Esophagus muscularis mucosa (tissue), 3 donors: ENCODE measurements at regions not wholly inside any gene's neighbourhood (a gene's known extent, or its start where the extent isn't known, plus 50 kb on each side); places are given as distances from the start of the nearest gene placed in this dataset.

ENCODE experiments used
- POLR2AphosphoS5 ChIP-seq, 2 donors: sonication (generic); formaldehyde crosslinking; IDR thresholded peaks; one replicate each; pipeline ENCODE4 v1.6.1; 2017; ENCODE audit warnings: antibody characterized with exemption in 2 of 2
- TF ChIP-seq, protein P1 (sequence below), 3 experiments: fragments of 200-600 bp in 2 of 3; fragments of 450-650 bp in 1 of 3; sonication (generic) in 2 of 3; IDR thresholded peaks; one replicate each; pipeline ENCODE4 v1.5.1; 2017 to 2019; ENCODE audit warnings: antibody characterized with exemption in 3 of 3, mild to moderate bottlenecking in 2 of 3, moderate library complexity in 1 of 3

DNA sequence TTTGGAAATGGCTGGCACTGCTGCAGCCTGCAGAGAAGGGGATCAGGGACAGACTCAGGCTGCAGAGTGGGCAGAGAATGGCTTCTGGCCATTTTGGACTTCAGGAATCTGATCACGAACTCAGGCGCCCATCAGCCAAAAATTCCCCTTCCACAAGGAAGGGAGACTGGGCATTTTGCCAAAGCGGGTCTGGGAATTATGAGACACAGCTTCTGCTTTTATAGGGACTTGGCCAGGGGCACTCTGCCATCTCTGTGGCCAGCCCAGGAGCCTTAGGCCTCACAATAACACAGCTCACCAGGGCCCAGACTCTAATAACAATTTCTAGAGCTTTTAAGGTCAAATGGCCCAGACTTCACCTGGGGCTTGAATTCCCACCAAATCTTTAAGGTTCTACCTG is 74.7 kb downstream of the CHST1 start:
- TF ChIP-seq, protein P1, sequence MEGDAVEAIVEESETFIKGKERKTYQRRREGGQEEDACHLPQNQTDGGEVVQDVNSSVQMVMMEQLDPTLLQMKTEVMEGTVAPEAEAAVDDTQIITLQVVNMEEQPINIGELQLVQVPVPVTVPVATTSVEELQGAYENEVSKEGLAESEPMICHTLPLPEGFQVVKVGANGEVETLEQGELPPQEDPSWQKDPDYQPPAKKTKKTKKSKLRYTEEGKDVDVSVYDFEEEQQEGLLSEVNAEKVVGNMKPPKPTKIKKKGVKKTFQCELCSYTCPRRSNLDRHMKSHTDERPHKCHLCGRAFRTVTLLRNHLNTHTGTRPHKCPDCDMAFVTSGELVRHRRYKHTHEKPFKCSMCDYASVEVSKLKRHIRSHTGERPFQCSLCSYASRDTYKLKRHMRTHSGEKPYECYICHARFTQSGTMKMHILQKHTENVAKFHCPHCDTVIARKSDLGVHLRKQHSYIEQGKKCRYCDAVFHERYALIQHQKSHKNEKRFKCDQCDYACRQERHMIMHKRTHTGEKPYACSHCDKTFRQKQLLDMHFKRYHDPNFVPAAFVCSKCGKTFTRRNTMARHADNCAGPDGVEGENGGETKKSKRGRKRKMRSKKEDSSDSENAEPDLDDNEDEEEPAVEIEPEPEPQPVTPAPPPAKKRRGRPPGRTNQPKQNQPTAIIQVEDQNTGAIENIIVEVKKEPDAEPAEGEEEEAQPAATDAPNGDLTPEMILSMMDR (IDR thresholded peaks at IDR 0.05): no peak
- no peak for TF ChIP-seq POLR2AphosphoS5 (IDR thresholded peaks at IDR 0.05)
